Esophagus squamous epithelium (tissue), 4 donors: ENCODE measurements at regions not wholly inside any gene's neighbourhood (a gene's known extent, or its start where the extent isn't known, plus 50 kb on each side); places are given as distances from the start of the nearest gene placed in this dataset.

Source experiments
- POLR2A ChIP-seq, 4 donors: fragments of 450-650 bp; IDR thresholded peaks; one replicate each; pipeline ENCODE4 v1.6.1; 2017; ENCODE audit warnings: antibody characterized with exemption in 4 of 4, mild to moderate bottlenecking in 4 of 4, moderate library complexity in 3 of 4
- TF ChIP-seq, protein P1 (sequence below), 6 experiments: fragments of 450-650 bp in 4 of 6; fragments of 200-600 bp in 2 of 6; sonication (generic) in 2 of 6; IDR thresholded peaks; one replicate each; pipeline ENCODE4 v1.5.1; 2016 to 2019; ENCODE audit warnings: antibody characterized with exemption in 6 of 6, mild to moderate bottlenecking in 4 of 6, moderate library complexity in 4 of 6

- TF ChIP-seq, protein P1, sequence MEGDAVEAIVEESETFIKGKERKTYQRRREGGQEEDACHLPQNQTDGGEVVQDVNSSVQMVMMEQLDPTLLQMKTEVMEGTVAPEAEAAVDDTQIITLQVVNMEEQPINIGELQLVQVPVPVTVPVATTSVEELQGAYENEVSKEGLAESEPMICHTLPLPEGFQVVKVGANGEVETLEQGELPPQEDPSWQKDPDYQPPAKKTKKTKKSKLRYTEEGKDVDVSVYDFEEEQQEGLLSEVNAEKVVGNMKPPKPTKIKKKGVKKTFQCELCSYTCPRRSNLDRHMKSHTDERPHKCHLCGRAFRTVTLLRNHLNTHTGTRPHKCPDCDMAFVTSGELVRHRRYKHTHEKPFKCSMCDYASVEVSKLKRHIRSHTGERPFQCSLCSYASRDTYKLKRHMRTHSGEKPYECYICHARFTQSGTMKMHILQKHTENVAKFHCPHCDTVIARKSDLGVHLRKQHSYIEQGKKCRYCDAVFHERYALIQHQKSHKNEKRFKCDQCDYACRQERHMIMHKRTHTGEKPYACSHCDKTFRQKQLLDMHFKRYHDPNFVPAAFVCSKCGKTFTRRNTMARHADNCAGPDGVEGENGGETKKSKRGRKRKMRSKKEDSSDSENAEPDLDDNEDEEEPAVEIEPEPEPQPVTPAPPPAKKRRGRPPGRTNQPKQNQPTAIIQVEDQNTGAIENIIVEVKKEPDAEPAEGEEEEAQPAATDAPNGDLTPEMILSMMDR (IDR thresholded peaks at IDR 0.05), result no peak
- TF ChIP-seq POLR2A (IDR thresholded peaks at IDR 0.05), result no peak
These were observed 233.6 kb upstream of the HS6ST1 start for GRCh38 chr2:128552141-128552805.
